K562 (cell line): ENCODE measurements at regions not wholly inside any gene's neighbourhood (a gene's known extent, or its start where the extent isn't known, plus 50 kb on each side); places are given as distances from the start of the nearest gene placed in this dataset.

ENCODE experiments used
- ATAC-seq: fragments of 200-7000 bp; cut with Tn5 transposase; 3 replicates; pipeline ENCODE4 v1.9.1; 2020; ENCODE audit warnings: moderate library complexity
- BruUV-seq: library from RNA; stranded (reverse); fragments of 400-500 nt; replicated peaks from 2 replicates; lab custom pipeline; 2021; lab: Mats Ljungman, UMichigan
- CTCF ChIA-PET: fragments of 300-600 bp; formaldehyde crosslinking; extraction: SDS; loops from one replicate; lab custom pipeline; 2021; ENCODE audit warnings: low intra/inter-chr PET ratio; lab: Yijun Ruan, JAX
- POLR2A ChIA-PET: fragments of 300-600, 350-650 bp; sonication (Branson Sonifier 250); formaldehyde crosslinking; extraction: SDS; loops from one replicate; lab custom pipeline; 2021; ENCODE audit warnings: antibody characterized with exemption, inconsistent platforms; lab: Yijun Ruan, JAX
- DNase-seq, 4 experiments: peaks; one replicate each; pipeline versions ENCODE4 v3.0.0 to v3.0.0-alpha.2; 2011 to 2018; ENCODE audit warnings: low spot score in 3 of 4, mixed read lengths in 3 of 4; ENCODE audit errors: extremely low read depth in 1 of 4
- FAIRE-seq: peaks from 2 replicates; lab custom pipeline; 2011; peaks lifted over from hg19 to GRCh38; lab: Jason Lieb, UNC
- H2AFZ ChIP-seq: 2 replicates; pipeline ENCODE4 v1.6.0; 2011; ENCODE audit warnings: low read depth, low read length, control low read depth, inconsistent platforms
- H3K27ac ChIP-seq: fragments of 200-600 bp; 3 replicates; pipeline ENCODE4 v1.8.0; 2011; ENCODE audit warnings: low read depth, mild to moderate bottlenecking, control low read depth, inconsistent platforms, low read length, moderate library complexity, mixed read lengths; ENCODE audit errors: extremely low read depth
- H3K27me3 ChIP-seq, 2 experiments: fragments of 300-600 bp in 1 of 2; 2 replicates in 1 of 2; 3 replicates in 1 of 2; pipeline versions ENCODE4 v1.6.0 to v1.8.0; 2011; ENCODE audit warnings: inconsistent platforms in 2 of 2, low read length in 2 of 2, mild to moderate bottlenecking in 1 of 2, mixed read lengths in 1 of 2, moderate library complexity in 1 of 2; ENCODE audit not compliant: control insufficient read depth in 2 of 2, insufficient read depth in 2 of 2
- H3K36me3 ChIP-seq: fragments of 300-600 bp; 3 replicates; pipeline ENCODE4 v1.8.0; 2011; ENCODE audit warnings: mild to moderate bottlenecking, low read length, inconsistent platforms; ENCODE audit not compliant: control insufficient read depth, insufficient read depth
- H3K4me1 ChIP-seq, 2 experiments: fragments of 200-600 bp in 1 of 2; replicated peaks in 1 of 2; 2 replicates in 1 of 2; 3 replicates in 1 of 2; pipeline versions ENCODE4 v1.5.1 to v1.8.0; 2011; ENCODE audit warnings: inconsistent platforms in 2 of 2, low read length in 2 of 2, mild to moderate bottlenecking in 1 of 2, mixed read lengths in 1 of 2, moderate library complexity in 1 of 2; ENCODE audit not compliant: control insufficient read depth in 2 of 2, insufficient read depth in 2 of 2
- H3K4me2 ChIP-seq: 2 replicates; pipeline ENCODE4 v1.6.1; 2011; ENCODE audit warnings: low read length, control low read depth, inconsistent platforms, mixed read lengths; ENCODE audit not compliant: insufficient read depth
- H3K4me3 ChIP-seq: fragments of 200-600 bp; sonication (generic), shearing (Covaris generic); 2 replicates; pipeline ENCODE4 v1.5.1; 2016; ENCODE audit warnings: control low read depth, inconsistent platforms
- H3K79me2 ChIP-seq: fragments of 200-600 bp; 3 replicates; pipeline ENCODE4 v1.8.0; 2011; ENCODE audit warnings: low read length, inconsistent platforms; ENCODE audit not compliant: control insufficient read depth, insufficient read depth
- H3K9ac ChIP-seq, 2 experiments: 2 replicates each; pipeline versions ENCODE4 v1.6.0 to v1.6.1; 2011; ENCODE audit warnings: low read depth in 2 of 2, low read length in 2 of 2, control low read depth in 1 of 2, inconsistent platforms in 1 of 2, mild to moderate bottlenecking in 1 of 2, mixed read lengths in 1 of 2; ENCODE audit not compliant: insufficient read depth in 1 of 2
- H3K9me1 ChIP-seq: one replicate; pipeline ENCODE4 v1.6.0; 2011; ENCODE audit warnings: inconsistent platforms, mild to moderate bottlenecking, low read length, moderate library complexity; ENCODE audit not compliant: control insufficient read depth, insufficient read depth
- H3K9me3 ChIP-seq: replicated peaks from 2 replicates; pipeline ENCODE4 v1.5.1; 2011; ENCODE audit warnings: low read depth, low read length, inconsistent platforms; ENCODE audit not compliant: control insufficient read depth, insufficient read depth
- H4K20me1 ChIP-seq: replicated peaks from 2 replicates; pipeline ENCODE4 v1.6.1; 2011; ENCODE audit warnings: low read length, inconsistent platforms, mixed read lengths; ENCODE audit not compliant: control insufficient read depth, insufficient read depth
- HNRNPL ChIP-seq: fragments of 200-400 bp; formaldehyde crosslinking; IDR thresholded peaks from 2 replicates; pipeline ENCODE4 v1.6.1; 2017; ENCODE audit warnings: low read depth, mild to moderate bottlenecking, low read length
- MBD2 ChIP-seq: sonication (generic); IDR thresholded peaks from 2 replicates; pipeline ENCODE4 v1.6.1; 2016; ENCODE audit warnings: low read depth, borderline replicate concordance
- NR2F6 ChIP-seq: fragments of 450-650 bp; formaldehyde crosslinking; IDR thresholded peaks from 2 replicates; pipeline ENCODE4 v1.4.0; 2020; ENCODE audit warnings: mild to moderate bottlenecking
- PHF8 ChIP-seq: fragments of 200-600 bp; sonication (generic); IDR thresholded peaks from 2 replicates; pipeline ENCODE4 v1.6.1; 2012; ENCODE audit warnings: mixed run types, mild to moderate bottlenecking, inconsistent platforms, low read length, moderate library complexity, borderline replicate concordance
- SMAD1 ChIP-seq: fragments of 150-350 bp; IDR thresholded peaks from 2 replicates; pipeline ENCODE4 v1.6.1; 2014; ENCODE audit warnings: low read length, low read depth; ENCODE audit not compliant: partially characterized antibody
- WGBS: fragments of 100-300 bp; shearing (Covaris generic); methylation state at CpG from one replicate; pipeline ENCODE4 v1.1.6; 2016; ENCODE audit warnings: low coverage, mixed read lengths; ENCODE audit not compliant: insufficient coverage; ENCODE audit errors: missing lambda C conversion rate; 5-methylcytosine and 5-hydroxymethylcytosine counted together
- in situ Hi-C: fragments of 300-500 bp; cut with MboI; formaldehyde crosslinking; loops from 4 replicates; pipeline ENCODE4 v1.15.0; 2018; ENCODE audit warnings: inconsistent platforms, mixed read lengths
- intact Hi-C: fragments of 100-400 bp; cut with micrococcal nuclease; formaldehyde crosslinking; loops from 2 replicates; pipeline ENCODE4 v1.14.2; 2022
- TF ChIP-seq, protein P1 (sequence below): sonication (generic); formaldehyde crosslinking; IDR thresholded peaks from 2 replicates; pipeline ENCODE4 v1.5.0; 2020; ENCODE audit warnings: missing genetic modification reagents
- TF ChIP-seq, protein P2 (sequence below): fragments of 450-650 bp; IDR thresholded peaks from 2 replicates; pipeline ENCODE4 v1.7.1; 2018; ENCODE audit warnings: mild to moderate bottlenecking, low read depth; ENCODE audit not compliant: partially characterized antibody

DNA sequence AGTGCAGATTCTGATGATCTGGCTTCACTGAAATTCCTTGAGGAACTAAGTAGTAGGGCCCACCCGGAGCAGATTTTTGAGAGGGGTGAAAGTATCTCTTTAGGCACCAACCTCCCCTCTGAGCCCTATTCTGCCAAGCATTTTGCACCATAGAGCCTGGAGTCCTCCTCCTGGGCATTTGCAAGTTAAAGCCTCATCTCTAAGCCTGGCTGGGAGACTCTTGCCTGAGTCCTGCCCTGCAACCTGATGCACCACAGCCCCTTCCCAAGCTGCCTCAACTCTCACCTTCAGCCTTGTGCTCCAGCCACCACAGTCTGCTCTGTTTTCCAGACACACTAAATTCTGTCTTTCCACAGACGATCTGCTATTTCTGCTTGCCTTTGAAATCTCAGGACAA, 79.6 kb upstream of the PKDCC start (continued):
- TF ChIP-seq, protein P1, sequence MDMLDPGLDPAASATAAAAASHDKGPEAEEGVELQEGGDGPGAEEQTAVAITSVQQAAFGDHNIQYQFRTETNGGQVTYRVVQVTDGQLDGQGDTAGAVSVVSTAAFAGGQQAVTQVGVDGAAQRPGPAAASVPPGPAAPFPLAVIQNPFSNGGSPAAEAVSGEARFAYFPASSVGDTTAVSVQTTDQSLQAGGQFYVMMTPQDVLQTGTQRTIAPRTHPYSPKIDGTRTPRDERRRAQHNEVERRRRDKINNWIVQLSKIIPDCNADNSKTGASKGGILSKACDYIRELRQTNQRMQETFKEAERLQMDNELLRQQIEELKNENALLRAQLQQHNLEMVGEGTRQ = no peak
- TF ChIP-seq HNRNPL = no peak
- TF ChIP-seq PHF8 = no peak

DNA sequence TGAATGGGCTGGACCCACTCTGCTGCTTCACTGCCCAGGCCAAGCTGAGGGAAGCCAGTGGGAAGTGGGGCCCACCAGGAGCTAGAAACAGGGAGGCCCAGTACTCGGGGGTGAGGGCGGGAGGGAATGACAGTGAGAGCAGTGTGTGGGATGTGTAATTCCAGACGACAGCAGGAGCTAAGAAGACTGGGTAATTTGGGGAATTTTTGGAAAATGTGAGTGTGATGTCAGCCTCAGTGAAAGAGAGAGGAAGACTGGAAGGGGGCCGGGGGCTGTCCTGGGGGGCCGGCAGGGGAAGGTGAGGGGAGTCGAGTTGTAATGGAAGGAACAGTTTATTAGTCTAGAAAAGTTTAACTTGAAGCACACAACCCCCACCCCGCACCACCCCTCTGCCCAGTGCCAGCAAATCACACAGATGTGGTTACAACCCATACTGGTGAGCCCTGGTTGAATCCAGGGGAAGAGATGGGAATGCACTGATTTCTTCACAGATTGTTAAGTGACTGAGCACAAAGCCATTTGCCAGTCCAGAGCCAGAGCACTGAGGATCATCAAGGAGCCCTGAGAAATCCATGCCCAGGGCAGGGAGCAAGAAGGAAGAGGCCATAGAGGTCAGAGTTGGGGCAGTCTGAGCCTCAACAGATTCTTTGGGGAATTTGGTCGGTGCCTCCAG, 76.7 kb upstream of the PKDCC start:
- Histone ChIP-seq H3K27ac (no peak overlapping the region), H3K79me2 (no peaks in the 10 kb centered on the region), H3K9me1 (no peaks in the 10 kb centered on the region), H3K9me3 (no peaks in the 10 kb centered on the region), H4K20me1 (no peaks in the 10 kb centered on the region; the same call in 1 of the 2 replicates), H3K36me3 (no peaks in the 10 kb centered on the region), H3K4me3 (no peak overlapping the region), H3K27me3 (peaks cover 5 to 23% of the 10 kb centered on the region in 2 experiments; a peak in 4 of 5 replicates), H3K9ac (no peak overlapping the region; a peak in 1 of 4 replicates), H3K4me2 (no peak overlapping the region), H2AFZ (no peak overlapping the region), H3K4me1 (no peaks in the 10 kb centered on the region; a peak in 1 of 5 replicates)
- CTCF ChIA-PET = interaction anchor here (0.6 kb wide), 1 partner anchor 268 kb away, joined by 3 read pairs; no protein-coding TSS in a partner anchor
- in situ Hi-C loops (no loop called here), intact Hi-C loops (no loop called here)
- ATAC-seq (no peak), DNase-seq (no peak), FAIRE-seq (no peak)
- no TSS peak for BruUV-seq
- WGBS = 3% methylated on average over 5 of the region's 8 CpGs
- TF ChIP-seq SMAD1 (no peak), NR2F6 (no peak), MBD2 (no peak)
- TF ChIP-seq, protein P2, sequence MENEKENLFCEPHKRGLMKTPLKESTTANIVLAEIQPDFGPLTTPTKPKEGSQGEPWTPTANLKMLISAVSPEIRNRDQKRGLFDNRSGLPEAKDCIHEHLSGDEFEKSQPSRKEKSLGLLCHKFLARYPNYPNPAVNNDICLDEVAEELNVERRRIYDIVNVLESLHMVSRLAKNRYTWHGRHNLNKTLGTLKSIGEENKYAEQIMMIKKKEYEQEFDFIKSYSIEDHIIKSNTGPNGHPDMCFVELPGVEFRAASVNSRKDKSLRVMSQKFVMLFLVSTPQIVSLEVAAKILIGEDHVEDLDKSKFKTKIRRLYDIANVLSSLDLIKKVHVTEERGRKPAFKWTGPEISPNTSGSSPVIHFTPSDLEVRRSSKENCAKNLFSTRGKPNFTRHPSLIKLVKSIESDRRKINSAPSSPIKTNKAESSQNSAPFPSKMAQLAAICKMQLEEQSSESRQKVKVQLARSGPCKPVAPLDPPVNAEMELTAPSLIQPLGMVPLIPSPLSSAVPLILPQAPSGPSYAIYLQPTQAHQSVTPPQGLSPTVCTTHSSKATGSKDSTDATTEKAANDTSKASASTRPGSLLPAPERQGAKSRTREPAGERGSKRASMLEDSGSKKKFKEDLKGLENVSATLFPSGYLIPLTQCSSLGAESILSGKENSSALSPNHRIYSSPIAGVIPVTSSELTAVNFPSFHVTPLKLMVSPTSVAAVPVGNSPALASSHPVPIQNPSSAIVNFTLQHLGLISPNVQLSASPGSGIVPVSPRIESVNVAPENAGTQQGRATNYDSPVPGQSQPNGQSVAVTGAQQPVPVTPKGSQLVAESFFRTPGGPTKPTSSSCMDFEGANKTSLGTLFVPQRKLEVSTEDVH = no peak
- POLR2A ChIA-PET = interaction anchor here (0.6 to 0.8 kb wide), 2 partner anchors 10 to 15 kb away, joined by 3 to 4 read pairs; no protein-coding TSS in a partner anchor
